Fibroblast of lung (primary cell): ENCODE measurements at regions not wholly inside any gene's neighbourhood (a gene's known extent, or its start where the extent isn't known, plus 50 kb on each side); places are given as distances from the start of the nearest gene placed in this dataset.

Experiments
- CTCF ChIP-seq, 2 donors: IDR thresholded peaks in 1 of 2; conservative IDR thresholded peaks in 1 of 2; 1 replicate in 1 of 2; 2 replicates in 1 of 2; pipeline ENCODE4 v1.5.1; 2011 to 2012; ENCODE audit warnings: low read length in 2 of 2, control low read depth in 1 of 2, inconsistent platforms in 1 of 2, low read depth in 1 of 2, mild to moderate bottlenecking in 1 of 2
- EZH2 ChIP-seq: IDR thresholded peaks from 2 replicates; pipeline ENCODE4 v1.5.1; 2012; ENCODE audit warnings: low read length, control low read depth, mild to moderate bottlenecking; ENCODE audit errors: missing control alignments

- TF ChIP-seq CTCF (conservative IDR thresholded peaks at IDR 0.05 in 1 of 2, IDR thresholded peaks at IDR 0.05 in 1 of 2; ENCODE audit: low read depth in 1 of 2, low read length in 2 of 2) (no peak), EZH2 (no peak)
Measured at GRCh38 chr20:60835876-60836275, 416.2 kb upstream of the CDH4 start.
